ENCODE measurements at regions not wholly inside any gene's neighbourhood (a gene's known extent, or its start where the extent isn't known, plus 50 kb on each side); places are given as distances from the start of the nearest gene placed in this dataset.

DNA sequence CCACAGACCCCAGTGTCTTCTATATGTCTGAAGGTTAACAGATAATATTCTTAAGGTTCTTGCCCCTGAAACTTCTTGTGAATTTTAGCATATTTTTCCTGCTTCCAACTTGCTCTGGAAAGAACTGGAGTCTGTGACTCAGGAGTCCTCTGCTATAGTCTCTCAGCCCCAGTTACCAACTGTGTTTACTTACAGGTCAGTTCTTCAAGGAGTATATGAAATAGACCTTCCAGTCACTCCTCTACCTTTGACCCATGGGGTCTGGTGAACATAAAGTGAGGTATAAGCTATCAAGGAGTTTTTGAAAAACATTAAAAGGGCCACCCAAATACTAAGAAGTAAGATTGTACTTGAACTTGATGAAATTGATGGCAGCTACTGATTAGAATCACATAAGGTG, 139.2 kb upstream of the ROPN1 start:
- no peaks in the 10 kb centered on the region for H3K9me3 Mint-ChIP-seq
- TF ChIP-seq, protein P1, sequence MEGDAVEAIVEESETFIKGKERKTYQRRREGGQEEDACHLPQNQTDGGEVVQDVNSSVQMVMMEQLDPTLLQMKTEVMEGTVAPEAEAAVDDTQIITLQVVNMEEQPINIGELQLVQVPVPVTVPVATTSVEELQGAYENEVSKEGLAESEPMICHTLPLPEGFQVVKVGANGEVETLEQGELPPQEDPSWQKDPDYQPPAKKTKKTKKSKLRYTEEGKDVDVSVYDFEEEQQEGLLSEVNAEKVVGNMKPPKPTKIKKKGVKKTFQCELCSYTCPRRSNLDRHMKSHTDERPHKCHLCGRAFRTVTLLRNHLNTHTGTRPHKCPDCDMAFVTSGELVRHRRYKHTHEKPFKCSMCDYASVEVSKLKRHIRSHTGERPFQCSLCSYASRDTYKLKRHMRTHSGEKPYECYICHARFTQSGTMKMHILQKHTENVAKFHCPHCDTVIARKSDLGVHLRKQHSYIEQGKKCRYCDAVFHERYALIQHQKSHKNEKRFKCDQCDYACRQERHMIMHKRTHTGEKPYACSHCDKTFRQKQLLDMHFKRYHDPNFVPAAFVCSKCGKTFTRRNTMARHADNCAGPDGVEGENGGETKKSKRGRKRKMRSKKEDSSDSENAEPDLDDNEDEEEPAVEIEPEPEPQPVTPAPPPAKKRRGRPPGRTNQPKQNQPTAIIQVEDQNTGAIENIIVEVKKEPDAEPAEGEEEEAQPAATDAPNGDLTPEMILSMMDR (IDR thresholded peaks at IDR 0.05) = no peak
- no peaks in the 10 kb centered on the region for H3K4me1 Mint-ChIP-seq
- no peak overlapping the region for H3K4me3 Mint-ChIP-seq
- no peaks in the 10 kb centered on the region for H3K36me3 Mint-ChIP-seq
- H3K27me3 Mint-ChIP-seq (ENCODE audit: low read depth in 2 of 2) = peaks cover 10 to 65% of the 10 kb centered on the region in 2 donors
- Histone ChIP-seq H3K27ac (ENCODE audit: low read length) (no peak overlapping the region), H3K4me1 (ENCODE audit: control insufficient read depth, insufficient read depth, low read length) (no peaks in the 10 kb centered on the region), H3K9me3 (ENCODE audit: control insufficient read depth, insufficient read depth, low read length) (no peaks in the 10 kb centered on the region), H3K36me3 (ENCODE audit: control insufficient read depth, insufficient read depth, low read length) (no peaks in the 10 kb centered on the region), H3K27me3 (ENCODE audit: control insufficient read depth, insufficient read depth, low read length) (no peaks in the 10 kb centered on the region), H3K4me3 (ENCODE audit: low read length) (no peak overlapping the region)
- intact Hi-C loops (cut with micrococcal nuclease) = no loop called here
- no peak for ATAC-seq
- no peak overlapping the region for H3K27ac Mint-ChIP-seq
- no peak for DNase-seq

GRCh38 chr3:124131580-124131979, 139.7 kb upstream of the ROPN1 start:
- Histone ChIP-seq H3K9me3 (ENCODE audit: control insufficient read depth, insufficient read depth, low read length) (no peaks in the 10 kb centered on the region), H3K36me3 (ENCODE audit: control insufficient read depth, insufficient read depth, low read length) (no peaks in the 10 kb centered on the region), H3K4me3 (ENCODE audit: low read length) (no peak overlapping the region), H3K27me3 (ENCODE audit: control insufficient read depth, insufficient read depth, low read length) (no peaks in the 10 kb centered on the region), H3K4me1 (ENCODE audit: control insufficient read depth, insufficient read depth, low read length) (no peaks in the 10 kb centered on the region), H3K27ac (ENCODE audit: low read length) (no peak overlapping the region)
- Mint-ChIP-seq H3K36me3 (no peaks in the 10 kb centered on the region), H3K4me1 (no peaks in the 10 kb centered on the region), H3K27ac (no peak overlapping the region), H3K9me3 (no peaks in the 10 kb centered on the region), H3K27me3 (ENCODE audit: low read depth in 2 of 2) (peaks cover 10 to 67% of the 10 kb centered on the region in 2 donors), H3K4me3 (no peak overlapping the region)
- DNase-seq = no peak
- WGBS (ENCODE audit: insufficient coverage) = 86% methylated on average over 1 of the region's 2 CpGs
- no peak for ATAC-seq
- intact Hi-C loops (cut with micrococcal nuclease) = no loop called here
- TF ChIP-seq, protein P1 (IDR thresholded peaks at IDR 0.05) = no peak

DNA sequence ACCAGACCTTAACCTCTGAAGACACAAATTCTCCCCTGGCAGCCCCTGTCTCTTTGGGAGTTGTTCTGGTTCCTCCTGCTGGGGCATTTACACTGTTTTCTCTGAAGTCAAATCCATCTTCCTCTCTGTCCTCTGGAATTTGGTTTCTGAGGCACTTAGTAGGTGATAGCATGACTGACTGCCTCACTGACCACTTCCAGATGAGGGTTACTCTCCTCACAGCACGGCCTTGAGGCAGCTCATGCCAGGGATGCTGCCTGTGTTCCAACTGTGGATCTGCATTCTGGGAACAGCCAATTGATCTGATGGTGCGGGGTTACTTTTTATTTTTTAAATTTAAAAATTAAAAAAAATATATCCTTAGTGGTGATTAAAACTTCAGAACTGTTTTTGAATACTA, 140.9 kb upstream of the ROPN1 start:
- Mint-ChIP-seq H3K4me1 (no peaks in the 10 kb centered on the region), H3K9me3 (no peaks in the 10 kb centered on the region), H3K36me3 (no peaks in the 10 kb centered on the region), H3K27ac (no peak overlapping the region), H3K4me3 (no peak overlapping the region), H3K27me3 (ENCODE audit: low read depth in 2 of 2) (peaks cover 13 to 70% of the 10 kb centered on the region in 2 donors)
- intact Hi-C loops (cut with micrococcal nuclease) = no loop called here
- ATAC-seq (no peak), DNase-seq (no peak)
- Histone ChIP-seq H3K4me3 (ENCODE audit: low read length) (no peak overlapping the region), H3K4me1 (ENCODE audit: control insufficient read depth, insufficient read depth, low read length) (no peaks in the 10 kb centered on the region), H3K9me3 (ENCODE audit: control insufficient read depth, insufficient read depth, low read length) (no peaks in the 10 kb centered on the region), H3K27ac (ENCODE audit: low read length) (no peak overlapping the region), H3K27me3 (ENCODE audit: control insufficient read depth, insufficient read depth, low read length) (no peaks in the 10 kb centered on the region), H3K36me3 (ENCODE audit: control insufficient read depth, insufficient read depth, low read length) (no peaks in the 10 kb centered on the region)
- TF ChIP-seq, protein P1 (IDR thresholded peaks at IDR 0.05) = no peak
- 83% methylated on average over 1 of the region's 2 CpGs for WGBS (ENCODE audit: insufficient coverage)

DNA sequence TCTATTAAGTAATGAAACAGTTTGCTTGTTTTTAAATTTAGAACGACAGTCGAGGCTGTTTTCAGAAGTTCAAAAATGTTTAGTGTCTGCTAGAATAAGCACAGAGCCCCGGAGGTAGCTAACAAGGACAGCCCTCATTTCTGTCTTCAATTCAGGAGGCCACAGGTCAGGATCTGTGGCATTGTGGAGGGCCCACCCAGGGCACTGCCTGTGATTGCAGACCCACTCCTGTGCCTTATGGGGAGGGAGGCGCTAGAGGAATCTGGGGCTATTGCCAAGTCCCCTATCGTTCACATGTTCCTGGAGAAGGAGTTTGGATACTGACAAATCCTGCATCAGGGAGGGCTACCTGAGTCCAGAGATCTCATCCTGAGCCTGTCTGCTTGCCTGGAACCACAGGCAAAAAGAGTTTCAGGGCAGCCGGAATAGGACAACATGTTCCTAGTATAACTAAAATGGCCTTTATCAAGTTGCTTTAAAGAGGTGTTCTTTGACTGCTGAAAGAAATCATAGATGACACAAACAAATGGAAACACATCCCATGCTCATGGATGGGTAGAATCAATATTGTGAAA, 141.5 kb upstream of the ROPN1 start:
- Histone ChIP-seq H3K4me1 (ENCODE audit: control insufficient read depth, insufficient read depth, low read length) (no peaks in the 10 kb centered on the region), H3K4me3 (ENCODE audit: low read length) (no peak overlapping the region), H3K27me3 (ENCODE audit: control insufficient read depth, insufficient read depth, low read length) (no peaks in the 10 kb centered on the region), H3K9me3 (ENCODE audit: control insufficient read depth, insufficient read depth, low read length) (no peaks in the 10 kb centered on the region), H3K36me3 (ENCODE audit: control insufficient read depth, insufficient read depth, low read length) (no peaks in the 10 kb centered on the region), H3K27ac (ENCODE audit: low read length) (no peak overlapping the region)
- TF ChIP-seq, protein P1 (IDR thresholded peaks at IDR 0.05) = no peak
- ATAC-seq (no peak), DNase-seq (no peak)
- peaks cover 13 to 64% of the 10 kb centered on the region in 2 donors for H3K27me3 Mint-ChIP-seq (ENCODE audit: low read depth in 2 of 2)
- intact Hi-C loops (cut with micrococcal nuclease) = no loop called here
- H3K9me3 Mint-ChIP-seq = no peaks in the 10 kb centered on the region
- H3K4me3 Mint-ChIP-seq = no peak overlapping the region
- no peaks in the 10 kb centered on the region for H3K36me3 Mint-ChIP-seq
- WGBS (ENCODE audit: insufficient coverage) = 88% methylated on average over 6 of the region's 6 CpGs
- H3K4me1 Mint-ChIP-seq = no peaks in the 10 kb centered on the region
- no peak overlapping the region for H3K27ac Mint-ChIP-seq

Measured in natural killer cell (primary cell).